HG02571 (cell line): ENCODE measurements at regions not wholly inside any gene's neighbourhood (a gene's known extent, or its start where the extent isn't known, plus 50 kb on each side); places are given as distances from the start of the nearest gene placed in this dataset.
A peak's percentile ranks its signal among the peaks of the same experiment; 100 is the strongest.

ENCODE experiments used
- ATAC-seq: cut with Tn5 transposase; IDR thresholded peaks from one replicate; pipeline ENCODE4 v1.9.1; 2021; ENCODE audit warnings: mild to moderate bottlenecking, moderate library complexity; ENCODE audit not compliant: unreplicated experiment

DNA sequence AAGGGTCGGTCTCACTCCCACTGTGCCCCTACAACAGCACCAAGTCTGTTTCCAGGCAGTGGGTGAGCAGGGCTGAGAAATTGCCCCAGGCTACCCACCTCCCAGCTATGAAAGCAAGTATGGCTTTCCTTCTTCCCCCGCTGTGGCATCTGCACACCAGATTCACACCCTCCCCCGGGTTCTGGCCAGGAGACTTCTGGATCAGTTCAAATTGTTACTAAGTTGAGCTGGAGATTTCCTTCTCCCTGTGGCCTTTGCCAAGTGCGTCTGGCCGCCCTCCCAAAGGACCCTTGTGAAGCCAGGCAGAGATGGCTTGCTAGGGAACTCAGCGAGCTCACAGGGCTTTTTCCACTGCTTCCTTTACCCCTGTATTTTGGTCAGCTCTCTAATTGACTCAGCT is 555.4 kb downstream of the SH2D4B start:
- ATAC-seq: no peak

DNA sequence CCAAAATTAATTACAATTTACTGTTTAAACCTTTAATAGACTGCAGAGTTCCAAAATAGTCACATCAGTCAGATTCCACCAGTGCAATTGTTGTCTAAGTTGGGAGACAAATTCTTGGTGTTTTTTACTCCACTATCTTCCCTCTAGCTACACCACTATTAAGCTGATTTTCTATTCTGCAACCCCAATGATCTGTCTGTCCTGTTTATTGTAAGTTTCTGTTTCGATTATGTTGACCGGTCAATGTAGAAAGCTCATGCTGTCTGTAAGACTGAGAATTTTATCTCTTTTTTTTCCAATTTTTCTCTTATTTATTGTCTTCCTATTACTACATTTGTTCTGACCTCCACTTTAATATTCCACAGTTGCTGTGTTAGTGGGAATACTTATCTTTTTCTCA is 557.5 kb downstream of the SH2D4B start:
- ATAC-seq: no peak

- no peak for ATAC-seq
These were observed 558.9 kb downstream of the SH2D4B start for GRCh38 chr10:81096558-81096957.

GRCh38 chr10:81101062-81101461 is 563.4 kb downstream of the SH2D4B start:
- no peak for ATAC-seq

GRCh38 chr10:81104494-81104893 is 566.8 kb downstream of the SH2D4B start:
- peak; percentile 41 for ATAC-seq

GRCh38 chr10:81108516-81109199 is 571.0 kb downstream of the SH2D4B start:
- peak; percentile 81 for ATAC-seq

- ATAC-seq: no peak
These were observed 571.6 kb downstream of the SH2D4B start for GRCh38 chr10:81109200-81109752.

- no peak for ATAC-seq
These were observed 578.5 kb downstream of the SH2D4B start for GRCh38 chr10:81116201-81116600.

- ATAC-seq: no peak
These were observed 579.3 kb downstream of the SH2D4B start for GRCh38 chr10:81116990-81117389.

DNA sequence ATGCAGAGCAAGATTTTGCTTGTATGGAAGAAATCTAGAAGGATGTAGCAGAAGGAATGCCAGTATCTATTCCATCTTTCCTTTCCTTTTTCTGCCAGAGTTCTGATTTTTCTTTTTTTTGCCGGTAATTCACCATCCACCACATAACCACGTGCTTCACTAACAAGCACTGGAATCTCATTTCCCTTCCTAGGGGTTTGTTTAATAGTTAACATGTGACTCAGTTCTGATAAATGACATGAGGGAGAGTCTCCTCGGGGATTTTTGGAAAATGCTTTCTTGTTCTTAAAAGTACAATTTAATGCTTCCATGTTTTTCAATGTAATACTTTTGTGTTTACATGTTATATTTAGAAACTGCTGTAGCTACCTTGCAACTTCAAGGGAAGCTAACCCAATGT is 590.2 kb downstream of the SH2D4B start:
- ATAC-seq: no peak

DNA sequence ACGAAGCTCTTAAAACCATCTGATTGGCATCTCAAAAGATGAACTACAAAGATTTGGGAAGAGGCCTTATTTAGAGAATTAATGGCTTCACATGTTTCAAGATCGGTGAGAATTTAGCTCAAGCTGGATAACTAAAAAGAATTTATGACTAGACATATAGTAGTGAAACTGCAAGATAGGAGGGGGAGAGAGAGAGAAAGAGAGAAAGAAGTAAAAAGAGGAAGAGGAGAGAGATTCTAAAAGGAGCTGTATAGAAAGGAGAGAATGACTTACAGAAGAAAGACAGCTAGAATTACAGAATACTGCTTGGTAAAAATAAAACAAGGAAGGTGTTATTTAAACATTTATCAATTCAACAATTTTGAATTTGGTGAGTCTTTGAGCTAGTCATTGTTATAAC is 592.3 kb downstream of the SH2D4B start:
- ATAC-seq: no peak

- peak; percentile 99 for ATAC-seq
These were observed 598.1 kb downstream of the SH2D4B start for GRCh38 chr10:81135851-81136250.

DNA sequence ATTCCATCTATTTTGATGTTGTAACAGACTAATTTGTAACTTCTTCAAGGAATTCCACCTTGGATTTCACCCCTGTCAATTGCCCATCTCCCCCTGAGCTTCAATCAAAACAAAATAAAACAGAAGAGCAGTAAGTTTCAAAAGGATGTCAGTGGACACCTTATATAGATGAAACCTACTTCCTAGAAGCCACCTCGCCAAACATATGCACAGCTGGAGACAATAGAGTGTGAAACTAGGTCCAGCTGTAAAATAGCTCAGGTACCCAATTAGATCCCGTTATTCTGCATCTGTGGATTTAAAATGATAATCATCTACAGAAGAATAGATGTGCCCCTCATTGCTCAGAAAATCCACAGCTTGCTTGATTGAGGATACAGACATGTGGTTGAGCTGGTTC is 598.6 kb downstream of the SH2D4B start:
- ATAC-seq: peak; percentile 32

DNA sequence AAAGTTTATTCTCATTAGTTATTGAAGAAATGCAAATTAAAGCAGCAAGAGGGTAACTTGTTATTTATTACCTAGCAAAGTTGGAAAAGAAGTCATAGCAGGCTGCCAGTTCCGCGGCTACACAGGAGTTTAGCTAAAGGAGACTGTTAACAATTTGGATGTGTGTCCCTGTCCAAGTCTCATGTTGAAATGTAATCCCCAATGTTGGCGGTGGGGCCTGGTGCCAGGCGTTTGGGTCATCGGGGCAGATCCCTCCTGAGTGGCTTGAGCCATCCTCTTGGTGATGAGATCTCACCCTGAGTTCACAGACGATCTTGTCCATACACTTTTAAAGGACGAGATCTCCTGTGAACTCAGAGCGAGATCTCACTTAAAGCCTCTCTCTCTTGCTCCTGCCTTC is 608.3 kb downstream of the SH2D4B start:
- ATAC-seq: no peak

DNA sequence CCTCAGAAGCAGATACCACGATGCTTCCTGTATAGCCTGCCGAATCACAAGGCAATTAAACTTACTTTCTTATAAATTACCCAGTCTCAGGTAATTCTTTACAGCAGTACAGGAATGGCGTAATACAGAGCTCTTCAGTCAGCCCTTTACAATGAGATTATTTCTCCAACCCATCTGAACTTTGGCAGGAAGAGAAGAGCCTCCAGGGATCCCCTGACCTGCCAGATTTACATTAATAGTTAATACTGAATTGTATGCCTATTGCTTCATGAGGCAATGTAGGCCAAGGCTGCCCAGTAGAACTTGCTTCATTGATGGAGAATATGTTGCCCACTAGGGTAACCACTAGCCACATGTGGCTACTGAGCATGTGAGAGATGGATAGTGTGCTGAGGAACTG is 608.7 kb downstream of the SH2D4B start:
- no peak for ATAC-seq

- no peak for ATAC-seq
These were observed 615.0 kb downstream of the SH2D4B start for GRCh38 chr10:81152656-81153055.

DNA sequence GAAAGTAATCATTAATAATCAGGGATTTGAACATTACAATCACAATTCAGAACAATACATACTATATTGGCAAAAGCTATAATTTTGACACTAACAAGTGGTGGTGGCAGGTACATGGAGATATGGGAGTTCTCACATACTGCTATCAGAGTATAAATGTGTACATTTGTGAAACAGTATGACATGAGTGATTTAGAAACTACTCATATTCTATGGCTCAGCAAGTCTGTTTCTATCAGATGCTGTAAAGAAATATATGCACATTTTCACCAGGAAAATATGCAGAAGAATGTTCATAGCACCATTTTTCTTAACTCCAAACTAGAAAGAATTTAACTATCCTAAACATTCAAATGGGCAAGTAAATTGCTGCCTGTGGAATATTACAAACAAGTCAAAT is 620.0 kb downstream of the SH2D4B start:
- ATAC-seq: no peak

GRCh38 chr10:81177651-81178244 is 640.0 kb downstream of the SH2D4B start:
- ATAC-seq: no peak

GRCh38 chr10:81179324-81179723 is 641.6 kb downstream of the SH2D4B start:
- ATAC-seq: no peak

- peak; percentile 70 for ATAC-seq
These were observed 642.2 kb downstream of the SH2D4B start for GRCh38 chr10:81179805-81180452.

DNA sequence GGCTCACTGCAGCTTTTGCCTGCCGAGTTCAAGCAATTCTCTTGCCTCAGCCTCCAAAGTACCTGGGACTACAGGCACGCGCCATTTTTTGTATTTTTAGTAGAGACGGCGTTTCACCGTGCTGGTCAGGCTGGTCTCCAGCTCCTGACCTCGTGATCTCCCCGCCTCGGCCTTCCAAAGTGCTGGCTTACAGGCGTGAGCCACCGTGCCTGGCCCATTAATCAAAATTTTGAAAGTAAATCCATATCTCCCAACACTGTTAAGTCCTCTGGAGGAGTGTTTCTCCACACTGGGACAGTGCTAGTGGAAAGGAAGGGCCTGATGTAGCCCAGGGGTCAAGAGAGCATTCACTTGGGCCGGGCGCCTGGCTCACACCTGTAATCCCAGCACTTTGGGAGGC is 644.6 kb downstream of the SH2D4B start:
- no peak for ATAC-seq

DNA sequence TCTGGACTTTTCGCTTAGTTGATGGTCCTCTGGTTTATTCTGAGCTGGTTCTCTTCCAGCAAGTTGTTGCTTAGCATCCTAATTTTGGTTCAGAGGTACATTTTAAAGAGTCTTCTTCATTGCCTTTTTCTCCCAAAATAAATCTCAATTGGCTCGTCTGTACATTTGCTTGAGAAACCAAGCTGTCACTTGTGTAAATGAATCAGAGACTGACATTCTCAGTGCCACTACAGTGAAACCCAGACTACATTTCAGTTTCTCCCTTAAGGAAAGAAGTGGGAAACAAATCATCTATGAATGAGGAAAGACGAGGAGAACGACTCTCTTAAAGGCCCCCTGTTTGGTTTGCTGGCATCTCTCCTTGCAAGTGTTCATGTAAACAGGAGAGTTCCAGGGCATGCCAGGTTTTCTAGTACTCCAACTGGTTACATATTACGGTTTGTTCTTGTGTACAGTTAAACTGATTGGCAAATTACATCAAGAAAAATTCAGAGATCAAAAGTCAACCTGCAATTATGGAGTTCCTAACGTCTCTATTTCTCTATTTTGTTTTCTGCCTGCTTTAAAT is 654.6 kb downstream of the SH2D4B start:
- no peak for ATAC-seq
